ENCODE measurements at regions not wholly inside any gene's neighbourhood (a gene's known extent, or its start where the extent isn't known, plus 50 kb on each side); places are given as distances from the start of the nearest gene placed in this dataset.
A peak's percentile ranks its signal among the peaks of the same experiment; 100 is the strongest.

DNA sequence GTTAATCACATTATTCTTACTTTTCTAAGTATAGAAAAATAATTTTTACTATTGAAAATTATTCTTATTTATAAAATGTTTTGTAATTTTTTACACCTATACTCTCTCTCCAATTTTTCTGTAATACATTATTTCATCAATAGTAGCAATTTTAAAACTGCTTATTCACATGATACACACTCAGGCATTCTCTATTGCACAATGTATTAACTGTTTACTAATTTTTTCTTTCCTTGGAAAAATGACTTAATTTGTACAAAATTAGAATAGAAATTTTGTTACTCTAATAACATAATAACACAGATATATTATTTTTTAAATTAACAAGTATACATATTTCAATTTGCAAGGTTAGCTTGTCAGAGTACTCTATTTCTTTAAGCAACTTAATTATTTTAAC lies 92.9 kb upstream of the PRKG1 start:
- Histone ChIP-seq H4K20me1 (ENCODE audit: insufficient read depth) (no peaks in the 10 kb centered on the region), H3K27me3 (replicated peaks; ENCODE audit: insufficient read depth) (no peaks in the 10 kb centered on the region), H3K4me3 (no peak overlapping the region), H2AFZ (no peak overlapping the region), H3K36me3 (ENCODE audit: low read depth) (no peaks in the 10 kb centered on the region), H3K4me2 (ENCODE audit: unreplicated experiment) (no peak overlapping the region), H3K9ac (no peak overlapping the region), H3K27ac (no peak overlapping the region), H3K79me2 (ENCODE audit: insufficient read depth) (no peaks in the 10 kb centered on the region), H3F3A (ENCODE audit: insufficient read depth) (no peaks in the 10 kb centered on the region), H3K9me2 (ENCODE audit: insufficient read depth) (no peaks in the 10 kb centered on the region), H3K9me3 (ENCODE audit: low read depth) (no peaks in the 10 kb centered on the region), H3K4me1 (ENCODE audit: insufficient read depth) (no peaks in the 10 kb centered on the region)
- TF ChIP-seq EZH2phosphoT487 (IDR thresholded peaks at IDR 0.05; ENCODE audit: insufficient read depth, low read depth) (no peak), EZH2 (IDR thresholded peaks at IDR 0.05; ENCODE audit: insufficient read depth, poor library complexity, severe bottlenecking) (no peak)
- in situ Hi-C loops (cut with MboI) = no loop called here
- peak; percentile 3 for DNase-seq

GRCh38 chr10:50981904-50982303 lies 92.4 kb upstream of the PRKG1 start:
- H3K4me3 ChIP-seq = no peak overlapping the region
- H3K79me2 ChIP-seq (ENCODE audit: insufficient read depth) = no peaks in the 10 kb centered on the region
- no peaks in the 10 kb centered on the region for H3F3A ChIP-seq (ENCODE audit: insufficient read depth)
- H3K4me1 ChIP-seq (ENCODE audit: insufficient read depth) = no peaks in the 10 kb centered on the region
- no peak for DNase-seq
- no peak overlapping the region for H3K9ac ChIP-seq
- WGBS, 2 experiments (ENCODE audit: low coverage in 1 of 2, low lambda C conversion rate in 2 of 2, missing lambda C conversion rate in 2 of 2) = 88 to 96% methylated on average over 1 of the region's 1 CpG
- no peak overlapping the region for H2AFZ ChIP-seq
- H4K20me1 ChIP-seq (ENCODE audit: insufficient read depth) = no peaks in the 10 kb centered on the region
- no peaks in the 10 kb centered on the region for H3K27me3 ChIP-seq (replicated peaks; ENCODE audit: insufficient read depth)
- H3K4me2 ChIP-seq (ENCODE audit: unreplicated experiment) = no peak overlapping the region
- in situ Hi-C loops (cut with MboI) = no loop called here
- no peak overlapping the region for H3K27ac ChIP-seq
- no peaks in the 10 kb centered on the region for H3K9me2 ChIP-seq (ENCODE audit: insufficient read depth)
- no peak for TF ChIP-seq EZH2 (IDR thresholded peaks at IDR 0.05; ENCODE audit: insufficient read depth, poor library complexity, severe bottlenecking)
- TF ChIP-seq EZH2phosphoT487 (IDR thresholded peaks at IDR 0.05; ENCODE audit: insufficient read depth, low read depth) = no peak
- no peaks in the 10 kb centered on the region for H3K36me3 ChIP-seq (ENCODE audit: low read depth)
- H3K9me3 ChIP-seq (ENCODE audit: low read depth) = no peaks in the 10 kb centered on the region

GRCh38 chr10:50982989-50983388 lies 91.3 kb upstream of the PRKG1 start:
- in situ Hi-C loops (cut with MboI) = no loop called here
- Histone ChIP-seq H3F3A (ENCODE audit: insufficient read depth) (no peaks in the 10 kb centered on the region), H3K4me1 (ENCODE audit: insufficient read depth) (no peaks in the 10 kb centered on the region), H3K9ac (no peak overlapping the region), H3K4me2 (ENCODE audit: unreplicated experiment) (no peak overlapping the region), H3K4me3 (no peak overlapping the region), H3K36me3 (ENCODE audit: low read depth) (no peaks in the 10 kb centered on the region), H3K27me3 (replicated peaks; ENCODE audit: insufficient read depth) (no peaks in the 10 kb centered on the region), H3K9me2 (ENCODE audit: insufficient read depth) (no peaks in the 10 kb centered on the region), H3K79me2 (ENCODE audit: insufficient read depth) (no peaks in the 10 kb centered on the region), H4K20me1 (ENCODE audit: insufficient read depth) (no peaks in the 10 kb centered on the region), H3K9me3 (ENCODE audit: low read depth) (no peaks in the 10 kb centered on the region), H2AFZ (no peak overlapping the region), H3K27ac (no peak overlapping the region)
- no peak for TF ChIP-seq EZH2phosphoT487 (IDR thresholded peaks at IDR 0.05; ENCODE audit: insufficient read depth, low read depth)
- peak; percentile 13 for DNase-seq
- 79 to 81% methylated on average over 4 of the region's 4 CpGs for WGBS, 2 experiments (ENCODE audit: low coverage in 1 of 2, low lambda C conversion rate in 2 of 2, missing lambda C conversion rate in 2 of 2)

DNA sequence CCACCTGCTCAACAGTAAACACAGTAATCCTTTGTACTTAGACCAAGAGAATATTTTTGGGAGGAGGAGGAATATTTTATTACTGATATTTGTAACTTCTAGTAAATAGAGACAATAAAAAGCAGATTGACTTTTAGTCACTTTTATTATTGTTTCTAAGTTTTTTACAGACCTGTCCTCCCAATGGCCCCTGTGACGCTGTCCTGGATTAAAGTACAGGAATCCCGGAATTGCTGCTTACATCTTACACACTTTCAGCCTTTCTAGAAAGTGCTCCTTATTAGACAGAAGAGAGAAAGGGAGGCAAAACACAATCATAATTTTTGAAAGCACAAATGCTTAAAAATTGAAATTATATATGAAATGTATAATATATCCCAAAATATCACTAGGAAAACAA lies 86.4 kb upstream of the PRKG1 start:
- Histone ChIP-seq H3K9me3 (ENCODE audit: low read depth) (no peaks in the 10 kb centered on the region), H2AFZ (no peak overlapping the region), H4K20me1 (ENCODE audit: insufficient read depth) (no peaks in the 10 kb centered on the region), H3K4me3 (no peak overlapping the region), H3K36me3 (ENCODE audit: low read depth) (no peaks in the 10 kb centered on the region), H3K9ac (no peak overlapping the region), H3K4me2 (ENCODE audit: unreplicated experiment) (no peak overlapping the region), H3F3A (ENCODE audit: insufficient read depth) (peaks cover 23% of the 10 kb centered on the region), H3K27ac (no peak overlapping the region), H3K27me3 (replicated peaks; ENCODE audit: insufficient read depth) (no peaks in the 10 kb centered on the region), H3K79me2 (ENCODE audit: insufficient read depth) (peaks cover 22% of the 10 kb centered on the region), H3K9me2 (ENCODE audit: insufficient read depth) (no peaks in the 10 kb centered on the region), H3K4me1 (ENCODE audit: insufficient read depth) (peaks cover 24% of the 10 kb centered on the region)
- in situ Hi-C loops (cut with MboI) = no loop called here
- DNase-seq = no peak
- WGBS, 2 experiments (ENCODE audit: low coverage in 1 of 2, low lambda C conversion rate in 2 of 2, missing lambda C conversion rate in 2 of 2) = 94 to 100% methylated on average over 2 of the region's 2 CpGs
- TF ChIP-seq EZH2 (IDR thresholded peaks at IDR 0.05; ENCODE audit: insufficient read depth, poor library complexity, severe bottlenecking) (no peak), EZH2phosphoT487 (IDR thresholded peaks at IDR 0.05; ENCODE audit: insufficient read depth, low read depth) (no peak)

GRCh38 chr10:50988792-50989191 lies 85.5 kb upstream of the PRKG1 start:
- DNase-seq = peak; percentile 63

More at GRCh38 chr10:50988792-50989191, 85.5 kb upstream of the PRKG1 start:
- TF ChIP-seq EZH2 (IDR thresholded peaks at IDR 0.05; ENCODE audit: insufficient read depth, poor library complexity, severe bottlenecking) (no peak), EZH2phosphoT487 (IDR thresholded peaks at IDR 0.05; ENCODE audit: insufficient read depth, low read depth) (no peak)
- peak overlapping the region; percentile 95 for H3K4me3 ChIP-seq
- H2AFZ ChIP-seq = peak overlapping the region; percentile 68
- in situ Hi-C loops (cut with MboI) = no loop called here
- peak overlapping the region; percentile 99 for H3K4me2 ChIP-seq (ENCODE audit: unreplicated experiment)
- H3K27ac ChIP-seq = peak overlapping the region; percentile 18; the same call in 1 of the 2 replicates
- WGBS, 2 experiments (ENCODE audit: low coverage in 1 of 2, low lambda C conversion rate in 2 of 2, missing lambda C conversion rate in 2 of 2) = 6 to 8% methylated on average over 4 of the region's 4 CpGs
- H3K9ac ChIP-seq = peak overlapping the region; percentile 59
- no peaks in the 10 kb centered on the region for H3K36me3 ChIP-seq (ENCODE audit: low read depth)
- H3K4me1 ChIP-seq (ENCODE audit: insufficient read depth) = peaks cover 30% of the 10 kb centered on the region
- no peaks in the 10 kb centered on the region for H3K9me2 ChIP-seq (ENCODE audit: insufficient read depth)
- no peaks in the 10 kb centered on the region for H4K20me1 ChIP-seq (ENCODE audit: insufficient read depth)
- H3K79me2 ChIP-seq (ENCODE audit: insufficient read depth) = peaks cover 22% of the 10 kb centered on the region
- peaks cover 31% of the 10 kb centered on the region for H3F3A ChIP-seq (ENCODE audit: insufficient read depth)
- no peaks in the 10 kb centered on the region for H3K27me3 ChIP-seq (replicated peaks; ENCODE audit: insufficient read depth)
- H3K9me3 ChIP-seq (ENCODE audit: low read depth) = no peaks in the 10 kb centered on the region

Data from GM23248 (cell line).